ENCODE measurements at regions not wholly inside any gene's neighbourhood (a gene's known extent, or its start where the extent isn't known, plus 50 kb on each side); places are given as distances from the start of the nearest gene placed in this dataset.

- TF ChIP-seq CTCF (IDR thresholded peaks at IDR 0.05; ENCODE audit: low read length) = no peak
- no peak for TF ChIP-seq EZH2 (IDR thresholded peaks at IDR 0.05; ENCODE audit: borderline replicate concordance, low read length)
Measured at GRCh38 chr3:83496462-83496861, 1462.3 kb upstream of the CADM2 start.

Measured in OCI-LY1 (cell line).